ENCODE measurements at regions not wholly inside any gene's neighbourhood (a gene's known extent, or its start where the extent isn't known, plus 50 kb on each side); places are given as distances from the start of the nearest gene placed in this dataset.
A peak's percentile ranks its signal among the peaks of the same experiment; 100 is the strongest.

GRCh38 chr4:158997660-158998349 lies 105.1 kb upstream of the RAPGEF2 start:
- no peak overlapping the region for H3K9ac ChIP-seq (ENCODE audit: low read length)
- no peak overlapping the region for H4K91ac ChIP-seq (ENCODE audit: low read length)
- H3K18ac ChIP-seq (ENCODE audit: low read depth in 1 of 2, low read length in 2 of 2), result no peak overlapping the region
- no peak overlapping the region for H2BK120ac ChIP-seq (ENCODE audit: low read depth, low read length)
- WGBS, result 100% methylated on average over 2 of the region's 4 CpGs
- H2AK5ac ChIP-seq (ENCODE audit: low read length, severe bottlenecking), result no peak overlapping the region
- no peak overlapping the region for H2BK15ac ChIP-seq (ENCODE audit: low read depth, poor library complexity, severe bottlenecking)
- no peak overlapping the region for H4K8ac ChIP-seq (ENCODE audit: low read length)
- no peak overlapping the region for H2BK5ac ChIP-seq (ENCODE audit: low read depth, low read length, poor library complexity, severe bottlenecking)
- no peak overlapping the region for H2BK12ac ChIP-seq (ENCODE audit: low read length in 2 of 2)
- H3K14ac ChIP-seq (ENCODE audit: low read length in 2 of 2), result no peak overlapping the region
- H3K79me1 ChIP-seq (replicated peaks; ENCODE audit: low read length, poor library complexity, severe bottlenecking), result no peaks in the 10 kb centered on the region
- H3K4me2 ChIP-seq (ENCODE audit: low read length, poor library complexity, severe bottlenecking), result no peak overlapping the region
- no peaks in the 10 kb centered on the region for H3K9me3 ChIP-seq (ENCODE audit: control insufficient read depth, low read length)
- H2AFZ ChIP-seq (ENCODE audit: low read depth, low read length), result no peak overlapping the region
- no peak overlapping the region for H3K4me3 ChIP-seq (ENCODE audit: insufficient read depth in 1 of 2, low read depth in 1 of 2, low read length in 2 of 2)
- peak overlapping the region in 1 of 2 experiments; percentile 6 for H3K4ac ChIP-seq (ENCODE audit: low read depth in 1 of 2, low read length in 2 of 2)
- no peak overlapping the region for H3K27ac ChIP-seq (ENCODE audit: low read length, poor library complexity, severe bottlenecking)
- no peaks in the 10 kb centered on the region for H3K27me3 ChIP-seq (ENCODE audit: control insufficient read depth in 1 of 2, insufficient read depth in 1 of 2, low read length in 2 of 2)
- H3K36me3 ChIP-seq (ENCODE audit: control insufficient read depth in 1 of 2, insufficient read depth in 2 of 2, low read depth in 1 of 2, low read length in 2 of 2), result no peaks in the 10 kb centered on the region
- DNase-seq, result no peak
- no peaks in the 10 kb centered on the region for H3K4me1 ChIP-seq (ENCODE audit: control insufficient read depth, insufficient read depth, low read depth, low read length)
- H3K23ac ChIP-seq (ENCODE audit: low read length in 2 of 2), result no peak overlapping the region

- no peak overlapping the region for H3K4ac ChIP-seq (ENCODE audit: low read depth in 1 of 2, low read length in 2 of 2)
- no peak overlapping the region for H2AK5ac ChIP-seq (ENCODE audit: low read length, severe bottlenecking)
- no peak overlapping the region for H3K4me2 ChIP-seq (ENCODE audit: low read length, poor library complexity, severe bottlenecking)
- H2BK120ac ChIP-seq (ENCODE audit: low read depth, low read length), result no peak overlapping the region
- no peak overlapping the region for H3K27ac ChIP-seq (ENCODE audit: low read length, poor library complexity, severe bottlenecking)
- no peaks in the 10 kb centered on the region for H3K27me3 ChIP-seq (ENCODE audit: control insufficient read depth in 1 of 2, insufficient read depth in 1 of 2, low read length in 2 of 2)
- H3K23ac ChIP-seq (ENCODE audit: low read length in 2 of 2), result no peak overlapping the region
- no peak overlapping the region for H2BK15ac ChIP-seq (ENCODE audit: low read depth, poor library complexity, severe bottlenecking)
- H2BK5ac ChIP-seq (ENCODE audit: low read depth, low read length, poor library complexity, severe bottlenecking), result no peak overlapping the region
- H3K9ac ChIP-seq (ENCODE audit: low read length), result no peak overlapping the region
- H3K4me1 ChIP-seq (ENCODE audit: control insufficient read depth, insufficient read depth, low read depth, low read length), result no peaks in the 10 kb centered on the region
- no peak overlapping the region for H3K4me3 ChIP-seq (ENCODE audit: insufficient read depth in 1 of 2, low read depth in 1 of 2, low read length in 2 of 2)
- H4K8ac ChIP-seq (ENCODE audit: low read length), result no peak overlapping the region
- H2BK12ac ChIP-seq (ENCODE audit: low read length in 2 of 2), result no peak overlapping the region
- no peaks in the 10 kb centered on the region for H3K9me3 ChIP-seq (ENCODE audit: control insufficient read depth, low read length)
- no peak overlapping the region for H4K91ac ChIP-seq (ENCODE audit: low read length)
- no peaks in the 10 kb centered on the region for H3K79me1 ChIP-seq (replicated peaks; ENCODE audit: low read length, poor library complexity, severe bottlenecking)
- H3K18ac ChIP-seq (ENCODE audit: low read depth in 1 of 2, low read length in 2 of 2), result no peak overlapping the region
- H3K14ac ChIP-seq (ENCODE audit: low read length in 2 of 2), result no peak overlapping the region
- 78% methylated on average over 6 of the region's 6 CpGs for WGBS
- H3K36me3 ChIP-seq (ENCODE audit: control insufficient read depth in 1 of 2, insufficient read depth in 2 of 2, low read depth in 1 of 2, low read length in 2 of 2), result no peaks in the 10 kb centered on the region
- no peak overlapping the region for H2AFZ ChIP-seq (ENCODE audit: low read depth, low read length)
- DNase-seq, result peak; percentile 32
Measured at GRCh38 chr4:158998624-158999023, 104.3 kb upstream of the RAPGEF2 start.

DNA sequence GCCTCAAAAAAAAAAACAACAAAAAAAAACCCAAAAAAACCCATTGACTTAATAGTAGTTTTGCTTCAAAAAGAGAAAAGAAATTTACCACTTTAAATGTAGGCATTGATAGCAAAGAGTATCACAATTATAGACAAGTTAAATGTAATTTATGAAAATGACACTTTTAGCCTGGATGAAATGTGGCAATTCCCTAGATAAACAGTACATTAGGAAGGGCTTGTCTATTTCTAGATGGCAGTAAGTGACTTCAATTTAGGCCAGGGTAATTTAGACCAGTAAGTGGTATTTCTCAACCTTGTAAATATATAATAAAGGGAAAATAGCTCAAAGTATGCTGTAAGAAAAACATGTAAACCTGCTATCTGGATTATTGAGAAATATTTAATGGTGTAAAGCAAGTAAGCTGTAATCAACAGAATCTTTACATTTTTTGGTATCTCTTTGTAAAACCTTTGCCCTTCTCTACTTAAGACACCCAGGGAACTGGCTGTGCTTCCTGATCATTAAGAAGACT lies 103.7 kb upstream of the RAPGEF2 start:
- no peak overlapping the region for H3K4me3 ChIP-seq (ENCODE audit: insufficient read depth in 1 of 2, low read depth in 1 of 2, low read length in 2 of 2)
- H2BK15ac ChIP-seq (ENCODE audit: low read depth, poor library complexity, severe bottlenecking), result no peak overlapping the region
- no peaks in the 10 kb centered on the region for H3K9me3 ChIP-seq (ENCODE audit: control insufficient read depth, low read length)
- no peak overlapping the region for H3K9ac ChIP-seq (ENCODE audit: low read length)
- H2AFZ ChIP-seq (ENCODE audit: low read depth, low read length), result no peak overlapping the region
- H3K4ac ChIP-seq (ENCODE audit: low read depth in 1 of 2, low read length in 2 of 2), result no peak overlapping the region
- no peak overlapping the region for H3K14ac ChIP-seq (ENCODE audit: low read length in 2 of 2)
- no peak for DNase-seq
- no peak overlapping the region for H2BK12ac ChIP-seq (ENCODE audit: low read length in 2 of 2)
- H3K23ac ChIP-seq (ENCODE audit: low read length in 2 of 2), result no peak overlapping the region
- H3K79me1 ChIP-seq (replicated peaks; ENCODE audit: low read length, poor library complexity, severe bottlenecking), result no peaks in the 10 kb centered on the region
- H2AK5ac ChIP-seq (ENCODE audit: low read length, severe bottlenecking), result no peak overlapping the region
- no peaks in the 10 kb centered on the region for H3K36me3 ChIP-seq (ENCODE audit: control insufficient read depth in 1 of 2, insufficient read depth in 2 of 2, low read depth in 1 of 2, low read length in 2 of 2)
- no peak overlapping the region for H3K18ac ChIP-seq (ENCODE audit: low read depth in 1 of 2, low read length in 2 of 2)
- no peak overlapping the region for H2BK5ac ChIP-seq (ENCODE audit: low read depth, low read length, poor library complexity, severe bottlenecking)
- H4K8ac ChIP-seq (ENCODE audit: low read length), result no peak overlapping the region
- H3K27me3 ChIP-seq (ENCODE audit: control insufficient read depth in 1 of 2, insufficient read depth in 1 of 2, low read length in 2 of 2), result no peaks in the 10 kb centered on the region
- H3K4me1 ChIP-seq (ENCODE audit: control insufficient read depth, insufficient read depth, low read depth, low read length), result no peaks in the 10 kb centered on the region
- H2BK120ac ChIP-seq (ENCODE audit: low read depth, low read length), result no peak overlapping the region
- H4K91ac ChIP-seq (ENCODE audit: low read length), result no peak overlapping the region
- no peak overlapping the region for H3K27ac ChIP-seq (ENCODE audit: low read length, poor library complexity, severe bottlenecking)
- H3K4me2 ChIP-seq (ENCODE audit: low read length, poor library complexity, severe bottlenecking), result no peak overlapping the region

- no peak overlapping the region for H2BK15ac ChIP-seq (ENCODE audit: low read depth, poor library complexity, severe bottlenecking)
- no peak overlapping the region for H4K91ac ChIP-seq (ENCODE audit: low read length)
Measured at GRCh38 chr4:158999849-159000248, 103.0 kb upstream of the RAPGEF2 start.

More at GRCh38 chr4:158999849-159000248, 103.0 kb upstream of the RAPGEF2 start:
- no peak overlapping the region for H4K8ac ChIP-seq (ENCODE audit: low read length)
- WGBS, result no CpG with 5 or more reads among the region's 1 CpG
- H2BK12ac ChIP-seq (ENCODE audit: low read length in 2 of 2), result no peak overlapping the region
- no peak overlapping the region for H3K9ac ChIP-seq (ENCODE audit: low read length)
- H3K79me1 ChIP-seq (replicated peaks; ENCODE audit: low read length, poor library complexity, severe bottlenecking), result no peaks in the 10 kb centered on the region
- H3K36me3 ChIP-seq (ENCODE audit: control insufficient read depth in 1 of 2, insufficient read depth in 2 of 2, low read depth in 1 of 2, low read length in 2 of 2), result no peaks in the 10 kb centered on the region
- H2BK5ac ChIP-seq (ENCODE audit: low read depth, low read length, poor library complexity, severe bottlenecking), result no peak overlapping the region
- no peaks in the 10 kb centered on the region for H3K27me3 ChIP-seq (ENCODE audit: control insufficient read depth in 1 of 2, insufficient read depth in 1 of 2, low read length in 2 of 2)
- no peak for DNase-seq
- no peak overlapping the region for H3K4me3 ChIP-seq (ENCODE audit: insufficient read depth in 1 of 2, low read depth in 1 of 2, low read length in 2 of 2)
- no peak overlapping the region for H2AFZ ChIP-seq (ENCODE audit: low read depth, low read length)
- H3K9me3 ChIP-seq (ENCODE audit: control insufficient read depth, low read length), result no peaks in the 10 kb centered on the region
- H3K18ac ChIP-seq (ENCODE audit: low read depth in 1 of 2, low read length in 2 of 2), result no peak overlapping the region
- H2AK5ac ChIP-seq (ENCODE audit: low read length, severe bottlenecking), result no peak overlapping the region
- H3K27ac ChIP-seq (ENCODE audit: low read length, poor library complexity, severe bottlenecking), result no peak overlapping the region
- H3K4ac ChIP-seq (ENCODE audit: low read depth in 1 of 2, low read length in 2 of 2), result no peak overlapping the region
- H3K4me2 ChIP-seq (ENCODE audit: low read length, poor library complexity, severe bottlenecking), result no peak overlapping the region
- H3K23ac ChIP-seq (ENCODE audit: low read length in 2 of 2), result no peak overlapping the region
- H2BK120ac ChIP-seq (ENCODE audit: low read depth, low read length), result no peak overlapping the region
- no peak overlapping the region for H3K14ac ChIP-seq (ENCODE audit: low read length in 2 of 2)
- no peaks in the 10 kb centered on the region for H3K4me1 ChIP-seq (ENCODE audit: control insufficient read depth, insufficient read depth, low read depth, low read length)

Data from mesenchymal stem cell (in vitro differentiated cells and primary cell).